GM18520 (cell line): ENCODE measurements at regions not wholly inside any gene's neighbourhood (a gene's known extent, or its start where the extent isn't known, plus 50 kb on each side); places are given as distances from the start of the nearest gene placed in this dataset.

Experiments
- ATAC-seq: cut with Tn5 transposase; IDR thresholded peaks from one replicate; pipeline ENCODE4 v1.9.1; 2021; ENCODE audit not compliant: unreplicated experiment

- no peak for ATAC-seq
Observed at GRCh38 chr12:58513852-58514251, 406.5 kb downstream of the LRIG3 start.

- ATAC-seq = no peak
Observed at GRCh38 chr12:58519839-58520238, 400.5 kb downstream of the LRIG3 start.

DNA sequence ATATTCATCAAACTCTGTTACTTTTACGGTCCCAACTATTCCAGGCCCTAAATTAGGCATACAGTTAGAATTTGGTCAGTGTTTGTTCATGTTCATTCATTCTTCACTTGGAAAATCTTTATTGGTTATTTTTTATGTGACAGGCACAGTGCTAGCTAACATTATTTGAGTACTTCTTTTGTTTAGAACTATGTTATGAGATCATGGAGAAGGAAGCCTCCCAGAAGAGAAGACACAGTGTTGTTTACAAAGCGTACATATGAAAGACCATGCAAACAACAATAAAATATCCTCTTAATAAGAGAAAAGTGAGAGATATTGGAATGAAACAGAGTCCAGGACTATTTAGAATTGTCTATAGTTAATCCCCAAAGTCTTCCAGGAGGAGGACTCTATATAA, 399.2 kb downstream of the LRIG3 start:
- ATAC-seq = no peak

- no peak for ATAC-seq
Observed at GRCh38 chr12:58521796-58522195, 398.5 kb downstream of the LRIG3 start.

DNA sequence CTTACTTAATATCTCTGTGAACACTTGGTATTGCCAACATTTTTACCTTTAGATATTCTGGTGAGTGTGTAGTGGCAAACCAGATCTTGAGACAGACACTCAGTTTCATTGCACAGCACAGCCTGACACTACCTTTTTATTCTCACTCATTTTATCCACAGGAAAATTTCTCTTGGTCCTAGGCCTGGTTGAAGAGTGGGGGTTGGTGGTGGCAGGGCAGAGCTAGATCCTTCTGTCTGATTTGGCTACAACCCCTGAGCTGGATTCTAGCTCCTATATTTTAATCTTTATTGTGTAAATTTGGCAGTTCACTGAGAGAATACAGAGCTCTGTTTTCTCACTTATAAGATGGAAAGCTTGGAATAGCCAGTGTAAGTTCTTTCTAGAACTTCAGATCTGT, 396.9 kb downstream of the LRIG3 start:
- no peak for ATAC-seq

- ATAC-seq = no peak
Observed at GRCh38 chr12:58528271-58528670, 392.0 kb downstream of the LRIG3 start.

GRCh38 chr12:58529114-58529665, 391.1 kb downstream of the LRIG3 start:
- ATAC-seq = no peak

- ATAC-seq = no peak
Observed at GRCh38 chr12:58529897-58530741, 390.2 kb downstream of the LRIG3 start.

DNA sequence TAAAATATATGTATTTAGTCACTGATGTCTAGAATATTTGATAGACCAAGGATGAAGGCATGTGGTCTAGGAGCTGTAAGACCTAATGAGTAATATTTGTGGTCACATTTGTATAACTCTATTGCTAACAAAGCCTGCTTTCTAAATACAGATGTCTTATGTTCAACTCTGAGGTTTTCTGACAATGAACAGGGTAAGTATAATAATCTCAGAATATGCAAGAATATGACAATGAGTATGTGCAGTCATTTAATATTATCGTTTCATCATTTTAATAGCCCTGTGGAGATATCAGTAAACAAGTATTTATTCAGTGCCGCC, 389.6 kb downstream of the LRIG3 start:
- no peak for ATAC-seq

- ATAC-seq = no peak
Observed at GRCh38 chr12:58532855-58533608, 387.3 kb downstream of the LRIG3 start.

GRCh38 chr12:58533652-58534051, 386.7 kb downstream of the LRIG3 start:
- no peak for ATAC-seq

- ATAC-seq = no peak
Observed at GRCh38 chr12:58537278-58537677, 383.0 kb downstream of the LRIG3 start.

- ATAC-seq = no peak
Observed at GRCh38 chr12:58539295-58539694, 381.0 kb downstream of the LRIG3 start.

DNA sequence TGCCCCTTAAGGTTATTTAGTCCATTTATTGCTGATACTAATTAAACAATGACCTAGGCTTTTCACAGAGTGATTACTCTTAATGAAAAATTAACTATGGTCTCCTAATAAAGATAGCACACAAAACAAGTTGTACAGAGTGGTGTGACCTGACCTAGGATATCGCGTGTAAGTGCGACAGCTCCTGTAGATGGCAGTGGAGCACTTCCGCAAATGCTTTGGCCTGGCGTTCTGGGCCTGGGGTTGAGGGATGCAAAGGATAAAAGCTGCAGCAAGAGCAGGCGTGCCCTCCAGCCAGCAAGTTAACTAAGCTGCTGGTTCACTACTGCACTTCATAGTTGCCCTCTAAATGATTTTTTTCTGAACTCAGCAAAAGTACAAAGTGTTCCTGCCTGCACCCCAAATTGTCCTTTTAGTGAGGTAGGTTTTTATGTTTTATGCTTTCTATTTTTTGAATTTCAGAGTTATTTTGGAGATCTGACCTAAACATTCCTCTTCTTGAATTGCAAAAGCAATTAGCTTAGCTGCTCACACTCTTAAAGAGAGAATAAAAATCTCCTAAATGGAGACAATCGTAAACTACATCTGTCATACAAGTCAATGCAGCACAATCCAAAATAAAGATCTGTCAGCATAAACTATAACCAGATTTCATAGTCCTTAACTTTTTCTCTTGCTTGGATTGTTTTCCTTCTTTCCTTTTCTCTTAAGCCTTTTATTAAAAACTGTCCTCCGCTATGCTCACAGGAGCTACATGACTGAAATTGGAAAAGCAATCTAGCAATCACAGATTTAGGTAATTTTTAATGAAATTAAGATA, 379.6 kb downstream of the LRIG3 start:
- ATAC-seq = no peak

- ATAC-seq = no peak
Observed at GRCh38 chr12:58541300-58541690, 379.0 kb downstream of the LRIG3 start.

DNA sequence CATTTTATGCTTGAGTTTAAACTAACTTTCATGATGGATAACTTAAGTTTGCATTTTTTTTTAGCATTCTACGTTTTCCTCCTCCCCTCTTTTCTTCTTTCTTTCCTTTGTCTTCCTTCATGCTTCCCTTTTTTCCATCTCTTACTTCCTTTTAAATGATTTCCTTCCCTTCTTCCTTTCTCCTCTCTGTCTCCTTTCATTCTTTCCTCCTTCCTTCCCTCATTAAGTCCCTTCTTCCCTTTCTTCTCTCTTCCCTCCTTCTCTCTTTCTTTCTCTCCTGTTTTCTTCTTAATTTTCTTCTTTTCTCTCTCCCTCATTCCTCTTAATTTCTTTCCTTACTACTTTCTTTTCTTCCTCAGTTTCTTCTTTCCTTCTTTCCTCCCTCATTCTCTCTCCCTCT, 376.0 kb downstream of the LRIG3 start:
- no peak for ATAC-seq

DNA sequence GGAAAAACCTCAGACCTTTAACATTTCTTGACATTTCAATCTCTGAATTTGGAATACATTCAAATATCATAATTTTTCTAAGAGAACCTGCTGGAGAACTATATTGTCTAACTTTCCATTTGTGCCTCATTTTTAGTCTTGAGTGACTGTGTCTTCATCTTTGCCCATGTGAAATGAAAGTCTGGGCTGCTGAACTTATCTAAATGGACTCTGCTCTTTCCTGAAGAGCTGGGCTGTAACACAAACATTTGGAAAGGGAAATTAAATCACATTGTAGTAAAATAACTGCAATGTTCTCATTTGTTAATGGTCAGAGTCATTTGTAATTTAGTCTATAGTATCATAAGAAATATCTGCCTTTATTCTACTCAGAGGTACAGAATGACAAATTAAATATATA, 373.1 kb downstream of the LRIG3 start:
- ATAC-seq = no peak

DNA sequence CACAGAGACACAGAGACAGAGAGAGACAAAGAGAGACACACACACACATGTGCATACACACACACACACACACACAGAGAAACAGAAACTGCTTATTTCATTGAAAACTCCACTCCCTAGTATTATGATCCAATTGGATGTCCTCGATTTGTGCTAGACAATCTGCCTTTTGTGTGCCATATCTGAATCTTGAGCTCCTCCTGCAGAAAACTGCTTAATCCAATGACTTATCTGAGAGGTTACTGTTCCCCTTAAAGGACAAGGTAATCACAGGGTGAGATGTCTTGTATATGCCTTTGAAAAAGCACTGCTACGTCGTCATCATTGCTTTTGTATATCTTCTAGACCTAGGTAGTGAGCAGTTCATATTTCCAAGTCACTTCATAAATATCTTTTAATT, 371.5 kb downstream of the LRIG3 start:
- no peak for ATAC-seq

DNA sequence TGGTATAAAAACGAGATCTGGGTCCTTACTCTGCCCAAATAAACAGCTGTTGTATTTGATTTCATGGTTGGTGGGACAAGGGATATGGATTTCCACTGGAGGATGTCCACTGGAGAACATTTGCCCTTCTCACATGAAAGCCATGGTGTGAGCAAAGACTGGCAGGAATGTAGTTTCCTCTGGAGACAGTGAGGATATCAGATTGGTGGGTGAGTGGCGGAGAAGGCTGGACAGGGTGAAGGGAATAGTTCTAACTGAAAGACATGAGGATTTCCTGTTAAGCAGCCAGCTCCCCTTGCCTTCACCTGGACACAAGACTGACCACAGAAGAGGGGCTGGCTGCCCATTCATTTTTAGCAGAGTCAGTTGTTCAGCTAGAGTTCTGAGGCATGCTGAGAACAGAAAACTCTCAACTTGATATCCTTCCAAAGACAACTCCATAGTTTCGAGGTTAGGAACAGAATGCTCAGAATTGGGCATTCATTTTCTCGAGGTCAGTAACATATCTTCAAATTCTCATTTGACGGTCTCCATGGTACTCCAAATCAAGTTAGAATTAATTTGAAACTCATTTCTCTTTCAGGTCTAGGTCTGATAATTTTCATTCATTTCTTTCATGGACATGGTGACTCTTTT, 365.7 kb downstream of the LRIG3 start:
- ATAC-seq = no peak

DNA sequence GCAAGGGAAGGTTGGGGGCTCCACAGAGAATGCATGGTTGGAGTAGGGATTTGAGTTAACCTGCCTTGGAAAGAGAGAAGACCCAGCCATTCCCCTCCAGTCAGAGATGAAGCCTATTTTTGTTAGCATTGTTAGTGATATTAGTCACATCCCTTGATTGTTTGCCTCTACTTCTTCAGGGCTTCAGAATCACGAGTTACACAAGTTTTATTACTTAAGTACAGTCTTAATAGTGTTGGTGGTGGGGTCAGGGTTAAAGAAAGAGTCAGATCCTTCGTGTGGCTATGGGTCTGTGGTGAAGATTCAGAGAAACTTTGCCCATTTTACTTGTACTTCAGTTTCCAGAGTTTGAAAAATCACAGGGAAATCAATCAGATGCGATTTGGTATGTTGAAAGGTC, 363.1 kb downstream of the LRIG3 start:
- no peak for ATAC-seq

DNA sequence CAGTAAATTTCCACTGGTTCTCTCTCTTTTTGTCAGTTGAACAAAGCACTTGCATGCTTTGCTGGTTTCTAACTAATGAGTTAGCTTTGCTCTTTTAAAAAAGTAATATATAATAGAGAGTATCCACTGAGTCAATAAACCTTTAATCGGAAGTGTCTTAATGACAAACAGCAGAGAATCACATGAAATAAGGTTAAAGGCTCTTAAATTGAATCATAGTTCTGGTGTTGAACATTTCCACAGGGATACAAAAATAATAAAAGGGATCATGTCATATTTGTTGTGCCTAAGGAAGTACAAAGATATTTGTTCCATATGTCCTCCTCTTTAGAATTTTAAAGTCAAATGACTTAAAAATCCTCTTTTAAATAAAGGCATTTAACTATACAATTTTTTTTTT, 362.6 kb downstream of the LRIG3 start:
- no peak for ATAC-seq
